GM12878 (cell line): ENCODE measurements at regions not wholly inside any gene's neighbourhood (a gene's known extent, or its start where the extent isn't known, plus 50 kb on each side); places are given as distances from the start of the nearest gene placed in this dataset.

Experiments used
- ATAC-seq: fragments of 200-7000 bp; cut with Tn5 transposase; 3 replicates; pipeline ENCODE4 v1.9.1; 2020; ENCODE audit warnings: mild to moderate bottlenecking, moderate library complexity
- BruUV-seq: library from RNA; stranded (reverse); fragments of 400-500 nt; replicated peaks from 2 replicates; lab custom pipeline; 2021; lab: Mats Ljungman, UMichigan
- CTCF ChIA-PET: fragments of 300-600 bp; sonication (Branson Sonifier 250); formaldehyde crosslinking; extraction: SDS; loops from one replicate; lab custom pipeline; 2021; ENCODE audit warnings: inconsistent platforms; lab: Yijun Ruan, JAX
- POLR2A ChIA-PET: fragments of 350-600 bp; formaldehyde crosslinking; extraction: SDS; loops from one replicate; lab custom pipeline; 2021; ENCODE audit warnings: inconsistent platforms; lab: Charles Lee
- RAD21 ChIA-PET: fragments of 300-600 bp; sonication (Branson Sonifier 250); formaldehyde crosslinking; loops from one replicate; lab custom pipeline; 2023; ENCODE audit warnings: antibody characterized with exemption; ENCODE audit not compliant: unreplicated experiment; lab: Charles Lee
- SMC1A ChIA-PET: fragments of 300-600 bp; sonication (Branson Sonifier 250); formaldehyde crosslinking; loops from one replicate; lab custom pipeline; 2023; ENCODE audit not compliant: unreplicated experiment, uncharacterized antibody; lab: Charles Lee
- DNase-seq: peaks from one replicate; pipeline ENCODE4 v3.0.0-alpha.2; 2011; ENCODE audit warnings: low read depth, low spot score
- FAIRE-seq: peaks from 3 replicates; lab custom pipeline; 2011; peaks lifted over from hg19 to GRCh38; lab: Jason Lieb, UNC
- H2AFZ ChIP-seq: 2 replicates; pipeline ENCODE4 v1.6.0; 2011; ENCODE audit warnings: low read depth, low read length, control low read depth; ENCODE audit not compliant: control insufficient read depth
- H3K27ac ChIP-seq: 2 replicates; pipeline ENCODE4 v1.5.1; 2011; ENCODE audit warnings: control low read depth; ENCODE audit not compliant: control insufficient read depth, insufficient read depth
- H3K27me3 ChIP-seq, 2 experiments: replicated peaks in 1 of 2; 2 replicates each; pipeline versions ENCODE4 v1.6.0 to v1.6.1; 2011; ENCODE audit warnings: low read length in 1 of 2; ENCODE audit not compliant: control insufficient read depth in 2 of 2, insufficient read depth in 2 of 2
- H3K36me3 ChIP-seq, 2 experiments: 2 replicates each; pipeline ENCODE4 v1.5.1; 2011; ENCODE audit warnings: low read length in 1 of 2; ENCODE audit not compliant: control insufficient read depth in 2 of 2, insufficient read depth in 2 of 2
- H3K4me1 ChIP-seq: 2 replicates; pipeline ENCODE4 v1.6.1; 2011; ENCODE audit warnings: mild to moderate bottlenecking, low read length, moderate library complexity, mixed read lengths; ENCODE audit not compliant: control insufficient read depth, insufficient read depth
- H3K4me2 ChIP-seq: 2 replicates; pipeline ENCODE4 v1.6.0; 2011; ENCODE audit warnings: control low read depth; ENCODE audit not compliant: control insufficient read depth, insufficient read depth
- H3K4me3 ChIP-seq: fragments of 200-600 bp; sonication (generic); 2 replicates; pipeline ENCODE4 v1.5.1; 2016
- H3K79me2 ChIP-seq: 2 replicates; pipeline ENCODE4 v1.6.0; 2011; ENCODE audit warnings: low read length; ENCODE audit not compliant: control insufficient read depth, insufficient read depth
- H3K9ac ChIP-seq: 2 replicates; pipeline ENCODE4 v1.8.0; 2011; ENCODE audit warnings: low read length, control low read depth, mixed read lengths; ENCODE audit not compliant: control insufficient read depth, insufficient read depth
- H3K9me3 ChIP-seq: replicated peaks from 3 replicates; pipeline ENCODE4 v1.5.1; 2011; ENCODE audit warnings: mild to moderate bottlenecking, low read length; ENCODE audit not compliant: control insufficient read depth, insufficient read depth
- H4K20me1 ChIP-seq: 2 replicates; pipeline ENCODE4 v1.6.0; 2011; ENCODE audit not compliant: control insufficient read depth, insufficient read depth
- CBFB ChIP-seq: IDR thresholded peaks from 2 replicates; pipeline ENCODE4 v1.6.1; 2016; ENCODE audit warnings: antibody characterized with exemption, low read depth
- CBX3 ChIP-seq: fragments of 200-600 bp; sonication (generic); IDR thresholded peaks from 2 replicates; pipeline ENCODE4 v1.6.1; 2016; ENCODE audit warnings: low read depth, borderline replicate concordance
- EP300 ChIP-seq, 2 experiments: fragments of 150-350 bp in 1 of 2; IDR thresholded peaks; 2 replicates each; pipeline ENCODE4 v1.6.1; 2011 to 2012; ENCODE audit warnings: low read depth in 2 of 2, low read length in 2 of 2, borderline replicate concordance in 1 of 2, improper control_type of control experiment in 1 of 2, inconsistent platforms in 1 of 2; ENCODE audit not compliant: control insufficient read depth in 1 of 2
- IRF3 ChIP-seq: fragments of 450-650 bp; IDR thresholded peaks from 2 replicates; pipeline ENCODE4 v1.6.1; 2014; ENCODE audit warnings: mild to moderate bottlenecking
- IRF5 ChIP-seq: fragments of 450-650 bp; IDR thresholded peaks from 2 replicates; pipeline ENCODE4 v1.6.1; 2017; ENCODE audit warnings: borderline replicate concordance
- KDM1A ChIP-seq: fragments of 200-600 bp; sonication (generic); IDR thresholded peaks from 2 replicates; pipeline ENCODE4 v1.6.1; 2016; ENCODE audit warnings: borderline replicate concordance
- NBN ChIP-seq: fragments of 450-650 bp; IDR thresholded peaks from 2 replicates; pipeline ENCODE4 v1.6.1; 2016
- RB1 ChIP-seq: fragments of 450-650 bp; formaldehyde crosslinking; IDR thresholded peaks from 2 replicates; pipeline ENCODE4 v1.6.1; 2017; ENCODE audit warnings: mild to moderate bottlenecking, borderline replicate concordance
- REST ChIP-seq: IDR thresholded peaks from 2 replicates; pipeline ENCODE4 v1.6.1; 2012; ENCODE audit warnings: mild to moderate bottlenecking, low read depth, low read length
- TAF1 ChIP-seq: IDR thresholded peaks from 2 replicates; pipeline ENCODE4 v1.6.1; 2011; ENCODE audit warnings: mild to moderate bottlenecking, low read depth, low read length, borderline replicate concordance
- WRNIP1 ChIP-seq: IDR thresholded peaks from 2 replicates; pipeline ENCODE4 v1.6.1; 2011; ENCODE audit warnings: low read depth, low read length, improper control_type of control experiment, borderline replicate concordance
- WGBS: methylation state at CpG from one replicate; pipeline ENCODE4 v1.1.6; 2016; ENCODE audit warnings: low lambda C conversion rate; ENCODE audit not compliant: insufficient replicate concordance, insufficient coverage; ENCODE audit errors: missing lambda C conversion rate; 5-methylcytosine and 5-hydroxymethylcytosine counted together
- in situ Hi-C: fragments of 300-500 bp; cut with MboI; formaldehyde crosslinking; loops from 9 replicates; pipeline ENCODE4 v1.14.3; 2018; ENCODE audit warnings: mixed read lengths
- intact Hi-C: fragments of 100-400 bp; cut with micrococcal nuclease; formaldehyde crosslinking; loops from one replicate; pipeline ENCODE4 v1.14.2; 2022; ENCODE audit not compliant: unreplicated experiment
- TF ChIP-seq, protein P1 (sequence below): IDR thresholded peaks from 2 replicates; pipeline ENCODE4 v1.6.1; 2012; ENCODE audit warnings: low read depth, low read length, improper control_type of control experiment
- TF ChIP-seq, protein P2 (sequence below): IDR thresholded peaks from 2 replicates; pipeline ENCODE4 v1.6.1; 2011; ENCODE audit warnings: low read depth, mild to moderate bottlenecking, low read length, moderate library complexity, borderline replicate concordance; ENCODE audit errors: extremely low read depth

- H3K4me3 ChIP-seq, result no peak overlapping the region
- intact Hi-C loops, result no loop called here
- 5% methylated on average over 7 of the region's 7 CpGs for WGBS
Observed at GRCh38 chr12:118734266-118734665, 247.1 kb upstream of the SRRM4 start.

More at GRCh38 chr12:118734266-118734665, 247.1 kb upstream of the SRRM4 start:
- in situ Hi-C loops, result no loop called here
- ChIA-PET POLR2A (no interaction called here), SMC1A (no interaction called here), RAD21 (no interaction called here), CTCF (no interaction called here)
- TF ChIP-seq, protein P1, sequence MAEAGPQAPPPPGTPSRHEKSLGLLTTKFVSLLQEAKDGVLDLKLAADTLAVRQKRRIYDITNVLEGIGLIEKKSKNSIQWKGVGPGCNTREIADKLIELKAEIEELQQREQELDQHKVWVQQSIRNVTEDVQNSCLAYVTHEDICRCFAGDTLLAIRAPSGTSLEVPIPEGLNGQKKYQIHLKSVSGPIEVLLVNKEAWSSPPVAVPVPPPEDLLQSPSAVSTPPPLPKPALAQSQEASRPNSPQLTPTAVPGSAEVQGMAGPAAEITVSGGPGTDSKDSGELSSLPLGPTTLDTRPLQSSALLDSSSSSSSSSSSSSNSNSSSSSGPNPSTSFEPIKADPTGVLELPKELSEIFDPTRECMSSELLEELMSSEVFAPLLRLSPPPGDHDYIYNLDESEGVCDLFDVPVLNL, result no peak
- no peak for TF ChIP-seq CBFB
- no peak for TF ChIP-seq CBX3
- TF ChIP-seq, protein P2, sequence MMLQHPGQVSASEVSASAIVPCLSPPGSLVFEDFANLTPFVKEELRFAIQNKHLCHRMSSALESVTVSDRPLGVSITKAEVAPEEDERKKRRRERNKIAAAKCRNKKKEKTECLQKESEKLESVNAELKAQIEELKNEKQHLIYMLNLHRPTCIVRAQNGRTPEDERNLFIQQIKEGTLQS, result no peak
- TF ChIP-seq IRF5, result no peak
- no peak for TF ChIP-seq RB1
- TF ChIP-seq IRF3, result no peak
- TF ChIP-seq KDM1A, result no peak
- no peak for TF ChIP-seq REST
- TF ChIP-seq TAF1, result no peak
- TF ChIP-seq NBN, result no peak
- TF ChIP-seq EP300 (IDR thresholded peaks at IDR 0.05; ENCODE audit: borderline replicate concordance in 1 of 2, control insufficient read depth in 1 of 2, low read depth in 2 of 2, low read length in 2 of 2), result no peak
- no peak for TF ChIP-seq WRNIP1
- FAIRE-seq (no peak), ATAC-seq (no peak), DNase-seq (no peak)
- H3K27me3 ChIP-seq, result no peaks in the 10 kb centered on the region; a peak in 1 of 4 replicates
- no TSS peak for BruUV-seq
- no peaks in the 10 kb centered on the region for H3K9me3 ChIP-seq
- H2AFZ ChIP-seq, result no peak overlapping the region
- no peak overlapping the region for H3K9ac ChIP-seq
- no peaks in the 10 kb centered on the region for H4K20me1 ChIP-seq
- no peaks in the 10 kb centered on the region for H3K79me2 ChIP-seq
- no peak overlapping the region for H3K4me2 ChIP-seq
- no peak overlapping the region for H3K27ac ChIP-seq
- no peaks in the 10 kb centered on the region for H3K36me3 ChIP-seq
- no peaks in the 10 kb centered on the region for H3K4me1 ChIP-seq
